ENCODE measurements at regions not wholly inside any gene's neighbourhood (a gene's known extent, or its start where the extent isn't known, plus 50 kb on each side); places are given as distances from the start of the nearest gene placed in this dataset.

GRCh38 chr13:106998664-106999063, 430.7 kb upstream of the ARGLU1 start:
- H3K36me3 Mint-ChIP-seq (ENCODE audit: low read depth), result no peaks in the 10 kb centered on the region
- no peaks in the 10 kb centered on the region for H3K9me3 Mint-ChIP-seq
- H3K27me3 Mint-ChIP-seq (ENCODE audit: low read depth), result no peaks in the 10 kb centered on the region
- no peak overlapping the region for H3K4me3 Mint-ChIP-seq
- H3K27ac Mint-ChIP-seq, result no peak overlapping the region
- H3K4me1 Mint-ChIP-seq (ENCODE audit: low read depth), result no peaks in the 10 kb centered on the region

- Mint-ChIP-seq H3K4me3 (no peak overlapping the region), H3K4me1 (ENCODE audit: low read depth) (no peaks in the 10 kb centered on the region), H3K36me3 (ENCODE audit: low read depth) (no peaks in the 10 kb centered on the region), H3K27me3 (ENCODE audit: low read depth) (no peaks in the 10 kb centered on the region), H3K27ac (no peak overlapping the region), H3K9me3 (no peaks in the 10 kb centered on the region)
Observed at GRCh38 chr13:106997696-106998095, 429.8 kb upstream of the ARGLU1 start.

- H3K27me3 Mint-ChIP-seq (ENCODE audit: low read depth), result no peaks in the 10 kb centered on the region
- H3K4me3 Mint-ChIP-seq, result no peak overlapping the region
- H3K36me3 Mint-ChIP-seq (ENCODE audit: low read depth), result no peaks in the 10 kb centered on the region
- H3K27ac Mint-ChIP-seq, result no peak overlapping the region
- H3K4me1 Mint-ChIP-seq (ENCODE audit: low read depth), result no peaks in the 10 kb centered on the region
- no peaks in the 10 kb centered on the region for H3K9me3 Mint-ChIP-seq
Observed at GRCh38 chr13:106996867-106997618, 429.1 kb upstream of the ARGLU1 start.

GRCh38 chr13:106990594-106990993, 422.7 kb upstream of the ARGLU1 start:
- H3K4me3 Mint-ChIP-seq, result no peak overlapping the region
- no peak overlapping the region for H3K27ac Mint-ChIP-seq
- H3K36me3 Mint-ChIP-seq (ENCODE audit: low read depth), result no peaks in the 10 kb centered on the region
- no peaks in the 10 kb centered on the region for H3K4me1 Mint-ChIP-seq (ENCODE audit: low read depth)
- H3K27me3 Mint-ChIP-seq (ENCODE audit: low read depth), result no peaks in the 10 kb centered on the region
- H3K9me3 Mint-ChIP-seq, result no peaks in the 10 kb centered on the region

GRCh38 chr13:106989876-106990275, 421.9 kb upstream of the ARGLU1 start:
- no peak overlapping the region for H3K4me3 Mint-ChIP-seq
- H3K27me3 Mint-ChIP-seq (ENCODE audit: low read depth), result no peaks in the 10 kb centered on the region
- no peaks in the 10 kb centered on the region for H3K4me1 Mint-ChIP-seq (ENCODE audit: low read depth)
- no peaks in the 10 kb centered on the region for H3K36me3 Mint-ChIP-seq (ENCODE audit: low read depth)
- no peaks in the 10 kb centered on the region for H3K9me3 Mint-ChIP-seq
- no peak overlapping the region for H3K27ac Mint-ChIP-seq

- H3K4me3 Mint-ChIP-seq, result no peak overlapping the region
- no peaks in the 10 kb centered on the region for H3K27me3 Mint-ChIP-seq (ENCODE audit: low read depth)
- no peak overlapping the region for H3K27ac Mint-ChIP-seq
- no peaks in the 10 kb centered on the region for H3K9me3 Mint-ChIP-seq
- H3K36me3 Mint-ChIP-seq (ENCODE audit: low read depth), result no peaks in the 10 kb centered on the region
- no peaks in the 10 kb centered on the region for H3K4me1 Mint-ChIP-seq (ENCODE audit: low read depth)
Observed at GRCh38 chr13:106987427-106987785, 419.5 kb upstream of the ARGLU1 start.

GRCh38 chr13:106986687-106987426, 418.9 kb upstream of the ARGLU1 start:
- Mint-ChIP-seq H3K4me1 (ENCODE audit: low read depth) (no peaks in the 10 kb centered on the region), H3K36me3 (ENCODE audit: low read depth) (no peaks in the 10 kb centered on the region), H3K4me3 (no peak overlapping the region), H3K27me3 (ENCODE audit: low read depth) (no peaks in the 10 kb centered on the region), H3K27ac (no peak overlapping the region), H3K9me3 (peaks cover 3% of the 10 kb centered on the region)

- peaks cover 7% of the 10 kb centered on the region for H3K9me3 Mint-ChIP-seq
Observed at GRCh38 chr13:106986033-106986484, 418.1 kb upstream of the ARGLU1 start.

GRCh38 chr13:106985481-106985880, 417.5 kb upstream of the ARGLU1 start:
- Mint-ChIP-seq H3K27ac (no peak overlapping the region), H3K9me3 (peaks cover 7% of the 10 kb centered on the region), H3K4me1 (ENCODE audit: low read depth) (no peaks in the 10 kb centered on the region), H3K4me3 (no peak overlapping the region), H3K27me3 (ENCODE audit: low read depth) (no peaks in the 10 kb centered on the region), H3K36me3 (ENCODE audit: low read depth) (no peaks in the 10 kb centered on the region)

More at GRCh38 chr13:106986033-106986484, 418.1 kb upstream of the ARGLU1 start:
- no peaks in the 10 kb centered on the region for H3K36me3 Mint-ChIP-seq (ENCODE audit: low read depth)
- H3K4me1 Mint-ChIP-seq (ENCODE audit: low read depth), result no peaks in the 10 kb centered on the region
- no peaks in the 10 kb centered on the region for H3K27me3 Mint-ChIP-seq (ENCODE audit: low read depth)
- no peak overlapping the region for H3K4me3 Mint-ChIP-seq
- no peak overlapping the region for H3K27ac Mint-ChIP-seq

- H3K27me3 Mint-ChIP-seq (ENCODE audit: low read depth), result no peaks in the 10 kb centered on the region
- no peaks in the 10 kb centered on the region for H3K36me3 Mint-ChIP-seq (ENCODE audit: low read depth)
- no peak overlapping the region for H3K4me3 Mint-ChIP-seq
- no peak overlapping the region for H3K27ac Mint-ChIP-seq
- no peaks in the 10 kb centered on the region for H3K4me1 Mint-ChIP-seq (ENCODE audit: low read depth)
- H3K9me3 Mint-ChIP-seq, result peaks cover 7% of the 10 kb centered on the region
Observed at GRCh38 chr13:106981051-106981450, 413.1 kb upstream of the ARGLU1 start.

GRCh38 chr13:106967391-106967790, 399.5 kb upstream of the ARGLU1 start:
- no peak overlapping the region for H3K27ac Mint-ChIP-seq
- H3K4me3 Mint-ChIP-seq, result no peak overlapping the region
- H3K9me3 Mint-ChIP-seq, result no peaks in the 10 kb centered on the region
- H3K36me3 Mint-ChIP-seq (ENCODE audit: low read depth), result no peaks in the 10 kb centered on the region
- H3K27me3 Mint-ChIP-seq (ENCODE audit: low read depth), result no peaks in the 10 kb centered on the region
- no peaks in the 10 kb centered on the region for H3K4me1 Mint-ChIP-seq (ENCODE audit: low read depth)

- Mint-ChIP-seq H3K4me3 (no peak overlapping the region), H3K27ac (no peak overlapping the region), H3K4me1 (ENCODE audit: low read depth) (no peaks in the 10 kb centered on the region), H3K36me3 (ENCODE audit: low read depth) (no peaks in the 10 kb centered on the region), H3K27me3 (ENCODE audit: low read depth) (no peaks in the 10 kb centered on the region), H3K9me3 (no peaks in the 10 kb centered on the region)
Observed at GRCh38 chr13:106963151-106963550, 395.2 kb upstream of the ARGLU1 start.

- H3K9me3 Mint-ChIP-seq, result peaks cover 5% of the 10 kb centered on the region
- H3K4me3 Mint-ChIP-seq, result no peak overlapping the region
- no peak overlapping the region for H3K27ac Mint-ChIP-seq
- no peaks in the 10 kb centered on the region for H3K36me3 Mint-ChIP-seq (ENCODE audit: low read depth)
- H3K27me3 Mint-ChIP-seq (ENCODE audit: low read depth), result no peaks in the 10 kb centered on the region
- H3K4me1 Mint-ChIP-seq (ENCODE audit: low read depth), result no peaks in the 10 kb centered on the region
Observed at GRCh38 chr13:106961651-106962050, 393.7 kb upstream of the ARGLU1 start.

GRCh38 chr13:106961216-106961615, 393.3 kb upstream of the ARGLU1 start:
- no peaks in the 10 kb centered on the region for H3K4me1 Mint-ChIP-seq (ENCODE audit: low read depth)
- no peak overlapping the region for H3K4me3 Mint-ChIP-seq
- no peaks in the 10 kb centered on the region for H3K36me3 Mint-ChIP-seq (ENCODE audit: low read depth)
- peaks cover 5% of the 10 kb centered on the region for H3K9me3 Mint-ChIP-seq
- H3K27me3 Mint-ChIP-seq (ENCODE audit: low read depth), result no peaks in the 10 kb centered on the region
- no peak overlapping the region for H3K27ac Mint-ChIP-seq

- H3K4me1 Mint-ChIP-seq (ENCODE audit: low read depth), result no peaks in the 10 kb centered on the region
- no peaks in the 10 kb centered on the region for H3K27me3 Mint-ChIP-seq (ENCODE audit: low read depth)
- H3K9me3 Mint-ChIP-seq, result peaks cover 8% of the 10 kb centered on the region
- H3K4me3 Mint-ChIP-seq, result no peak overlapping the region
- no peak overlapping the region for H3K27ac Mint-ChIP-seq
- H3K36me3 Mint-ChIP-seq (ENCODE audit: low read depth), result no peaks in the 10 kb centered on the region
Observed at GRCh38 chr13:106958621-106959048, 390.7 kb upstream of the ARGLU1 start.

Data from T-helper 1 cell treated with Interleukin-12 subunit alpha and Interleukin-12 subunit beta and Interleukin-4 antibody, amounts not matched to agents 30 μg/mL and 1 μg/mL, for 36 hours (primary cell).